ENCODE measurements at regions not wholly inside any gene's neighbourhood (a gene's known extent, or its start where the extent isn't known, plus 50 kb on each side); places are given as distances from the start of the nearest gene placed in this dataset.

DNA sequence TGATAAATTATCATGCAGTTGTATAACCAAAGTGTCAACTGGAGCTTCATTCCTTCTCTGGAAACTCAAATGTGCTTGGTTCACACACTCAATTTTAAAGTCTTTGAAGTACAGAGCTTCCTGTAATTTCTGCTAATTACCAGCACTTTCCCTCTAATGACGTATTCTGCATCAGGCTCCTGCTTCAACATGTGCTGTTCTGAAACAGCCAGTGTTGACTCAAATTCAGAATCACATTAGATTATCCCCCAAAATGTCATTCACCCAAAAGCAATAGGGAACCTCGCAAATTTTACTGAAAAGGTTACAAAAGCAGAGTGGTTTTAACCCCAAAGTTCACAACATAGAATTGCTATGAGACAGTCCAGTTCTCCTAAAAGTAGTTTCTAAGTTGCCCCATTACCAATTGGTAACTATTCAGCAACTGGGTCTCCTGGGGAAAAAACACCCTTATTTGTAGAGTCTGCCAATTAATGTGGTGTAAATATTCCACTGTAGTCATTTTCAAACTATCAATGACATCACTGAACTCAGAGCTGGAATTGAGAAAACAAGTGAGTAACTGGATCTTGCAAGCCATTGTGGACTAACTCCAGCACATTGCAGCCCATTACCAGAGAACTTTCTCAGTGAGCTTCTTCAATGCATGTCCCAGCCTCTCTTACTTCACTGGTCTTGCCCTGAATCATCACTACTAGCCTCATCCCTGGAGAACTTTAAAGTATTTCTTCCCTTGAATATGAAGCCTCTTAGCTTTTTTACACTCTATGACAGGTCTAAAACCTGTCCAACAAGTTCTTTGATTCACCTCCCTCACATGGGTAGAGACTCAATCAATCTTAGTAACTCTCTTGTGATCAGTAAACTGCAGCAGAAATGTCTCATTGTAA, 955.4 kb downstream of the EFNB2 start:
- TF ChIP-seq CEBPB (IDR thresholded peaks at IDR 0.05; ENCODE audit: low read depth, low read length) (no peak), KDM1A (IDR thresholded peaks at IDR 0.05; ENCODE audit: borderline replicate concordance, low read length) (no peak), NANOG (IDR thresholded peaks at IDR 0.05; ENCODE audit: insufficient read depth, low read depth, low read length, poor library complexity, severe bottlenecking) (no peak), BRCA1 (IDR thresholded peaks at IDR 0.05; ENCODE audit: low read depth, low read length) (no peak)
- TF ChIP-seq, protein P1, sequence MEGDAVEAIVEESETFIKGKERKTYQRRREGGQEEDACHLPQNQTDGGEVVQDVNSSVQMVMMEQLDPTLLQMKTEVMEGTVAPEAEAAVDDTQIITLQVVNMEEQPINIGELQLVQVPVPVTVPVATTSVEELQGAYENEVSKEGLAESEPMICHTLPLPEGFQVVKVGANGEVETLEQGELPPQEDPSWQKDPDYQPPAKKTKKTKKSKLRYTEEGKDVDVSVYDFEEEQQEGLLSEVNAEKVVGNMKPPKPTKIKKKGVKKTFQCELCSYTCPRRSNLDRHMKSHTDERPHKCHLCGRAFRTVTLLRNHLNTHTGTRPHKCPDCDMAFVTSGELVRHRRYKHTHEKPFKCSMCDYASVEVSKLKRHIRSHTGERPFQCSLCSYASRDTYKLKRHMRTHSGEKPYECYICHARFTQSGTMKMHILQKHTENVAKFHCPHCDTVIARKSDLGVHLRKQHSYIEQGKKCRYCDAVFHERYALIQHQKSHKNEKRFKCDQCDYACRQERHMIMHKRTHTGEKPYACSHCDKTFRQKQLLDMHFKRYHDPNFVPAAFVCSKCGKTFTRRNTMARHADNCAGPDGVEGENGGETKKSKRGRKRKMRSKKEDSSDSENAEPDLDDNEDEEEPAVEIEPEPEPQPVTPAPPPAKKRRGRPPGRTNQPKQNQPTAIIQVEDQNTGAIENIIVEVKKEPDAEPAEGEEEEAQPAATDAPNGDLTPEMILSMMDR (IDR thresholded peaks at IDR 0.05; ENCODE audit: control extremely low read depth in 1 of 3, insufficient read depth in 1 of 3, low read depth in 1 of 3, low read length in 3 of 3) = no peak
- TF ChIP-seq, protein P2, sequence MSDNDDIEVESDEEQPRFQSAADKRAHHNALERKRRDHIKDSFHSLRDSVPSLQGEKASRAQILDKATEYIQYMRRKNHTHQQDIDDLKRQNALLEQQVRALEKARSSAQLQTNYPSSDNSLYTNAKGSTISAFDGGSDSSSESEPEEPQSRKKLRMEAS (IDR thresholded peaks at IDR 0.05) = no peak
